HepG2 (cell line): ENCODE measurements at regions not wholly inside any gene's neighbourhood (a gene's known extent, or its start where the extent isn't known, plus 50 kb on each side); places are given as distances from the start of the nearest gene placed in this dataset.

Experiments
- ATAC-seq: fragments of 200-7000 bp; cut with Tn5 transposase; 3 replicates; pipeline ENCODE4 v1.9.1; 2020; ENCODE audit warnings: mild to moderate bottlenecking, moderate library complexity
- BruUV-seq: library from RNA; stranded (reverse); fragments of 400-500 nt; replicated peaks from 2 replicates; lab custom pipeline; 2021; lab: Mats Ljungman, UMichigan
- CTCF ChIA-PET: fragments of 300-600 bp; formaldehyde crosslinking; extraction: SDS; loops from one replicate; lab custom pipeline; 2021; ENCODE audit warnings: low total read pairs, inconsistent platforms, low intra/inter-chr PET ratio; lab: Yijun Ruan, JAX
- POLR2A ChIA-PET: fragments of 350-600 bp; sonication (Branson Sonifier 250); formaldehyde crosslinking; loops from one replicate; lab custom pipeline; 2020; ENCODE audit warnings: antibody characterized with exemption, inconsistent platforms; lab: Yijun Ruan, JAX
- DNase-seq: peaks from one replicate; pipeline ENCODE4 v3.0.0-alpha.2; 2015; ENCODE audit warnings: low spot score
- FAIRE-seq: peaks from 3 replicates; lab custom pipeline; 2011; peaks lifted over from hg19 to GRCh38; lab: Jason Lieb, UNC
- H2AFZ ChIP-seq: one replicate; pipeline ENCODE4 v1.6.1; 2011; ENCODE audit warnings: low read length, inconsistent platforms
- H3K27ac ChIP-seq: fragments of 300-600 bp; 3 replicates; pipeline ENCODE4 v1.8.0; 2011; ENCODE audit warnings: mixed run types, mild to moderate bottlenecking, mixed read lengths, low read length, inconsistent platforms; ENCODE audit not compliant: insufficient read depth; ENCODE audit errors: extremely low read length
- H3K27me3 ChIP-seq, 2 experiments: fragments of 200-600 bp in 1 of 2; 2 replicates in 1 of 2; 3 replicates in 1 of 2; pipeline versions ENCODE4 v1.6.0 to v1.8.0; 2011; ENCODE audit warnings: low read length in 2 of 2, mild to moderate bottlenecking in 2 of 2, moderate library complexity in 2 of 2, inconsistent platforms in 1 of 2; ENCODE audit not compliant: insufficient read depth in 2 of 2, control insufficient read depth in 1 of 2
- H3K36me3 ChIP-seq, 2 experiments: fragments of 200-600 bp in 1 of 2; replicated peaks in 1 of 2; 2 replicates in 1 of 2; 3 replicates in 1 of 2; pipeline versions ENCODE4 v1.5.1 to v1.8.0; 2011; ENCODE audit warnings: low read length in 2 of 2, inconsistent platforms in 1 of 2; ENCODE audit not compliant: insufficient read depth in 2 of 2, control insufficient read depth in 1 of 2
- H3K4me1 ChIP-seq: 2 replicates; pipeline ENCODE4 v1.5.1; 2012; ENCODE audit warnings: low read length, inconsistent platforms; ENCODE audit not compliant: insufficient read depth
- H3K4me2 ChIP-seq: 2 replicates; pipeline ENCODE4 v1.6.0; 2011; ENCODE audit warnings: low read depth, low read length, inconsistent platforms
- H3K4me3 ChIP-seq, 3 experiments: fragments of 200-600 bp in 1 of 3; sonication (generic), shearing (Covaris generic) in 1 of 3; replicated peaks in 1 of 3; 2 replicates each; pipeline ENCODE4 v1.5.1; 2011 to 2016; ENCODE audit warnings: low read length in 3 of 3, inconsistent platforms in 2 of 3, low read depth in 2 of 3, mild to moderate bottlenecking in 2 of 3, control low read depth in 1 of 3, mixed read lengths in 1 of 3; ENCODE audit not compliant: insufficient read depth in 1 of 3
- H3K79me2 ChIP-seq: one replicate; pipeline ENCODE4 v1.6.1; 2011; ENCODE audit warnings: low read length, inconsistent platforms; ENCODE audit not compliant: insufficient read depth
- H3K9ac ChIP-seq: 2 replicates; pipeline ENCODE4 v1.6.0; 2011; ENCODE audit warnings: mild to moderate bottlenecking, low read depth, low read length, inconsistent platforms; ENCODE audit not compliant: insufficient read depth
- H3K9me3 ChIP-seq: 2 replicates; pipeline ENCODE4 v1.5.1; 2012; ENCODE audit warnings: mild to moderate bottlenecking, low read length
- H4K20me1 ChIP-seq: 2 replicates; pipeline ENCODE4 v1.6.0; 2011; ENCODE audit warnings: inconsistent platforms, mild to moderate bottlenecking, low read length, moderate library complexity; ENCODE audit not compliant: insufficient read depth
- ATF7 ChIP-seq, 2 experiments: fragments of 450-650 bp in 1 of 2; sonication (generic) in 1 of 2; formaldehyde crosslinking in 1 of 2; IDR thresholded peaks; 2 replicates each; pipeline versions ENCODE4 v1.4.0 to v1.6.1; 2016 to 2020; ENCODE audit warnings: antibody characterized with exemption in 1 of 2, mild to moderate bottlenecking in 1 of 2, missing genetic modification reagents in 1 of 2
- CCAR2 ChIP-seq: fragments of 200-400 bp; formaldehyde crosslinking; optimal IDR thresholded peaks from 2 replicates; pipeline ENCODE3; 2018; ENCODE audit warnings: low read depth, mild to moderate bottlenecking, low read length, moderate library complexity
- CHCHD3 ChIP-seq: sonication (generic); formaldehyde crosslinking; IDR thresholded peaks from 2 replicates; pipeline ENCODE4 v1.8.0; 2022; ENCODE audit warnings: mild to moderate bottlenecking, missing genetic modification reagents, moderate library complexity
- HOXA5 ChIP-seq: sonication (generic); formaldehyde crosslinking; IDR thresholded peaks from 2 replicates; pipeline ENCODE4 v1.4.0; 2020; ENCODE audit warnings: missing genetic modification reagents
- MXI1 ChIP-seq: IDR thresholded peaks from 3 replicates; pipeline ENCODE4 v1.6.1; 2012; ENCODE audit warnings: low read depth, low read length, inconsistent platforms, borderline replicate concordance
- NR2F1 ChIP-seq, 2 experiments: fragments of 450-650 bp in 1 of 2; formaldehyde crosslinking in 1 of 2; IDR thresholded peaks; 2 replicates each; pipeline versions ENCODE4 v1.5.0 to v1.6.1; 2016 to 2020; ENCODE audit warnings: mild to moderate bottlenecking in 1 of 2, missing compliant biosample characterization in 1 of 2, missing genetic modification reagents in 1 of 2, moderate library complexity in 1 of 2
- NR2F6 ChIP-seq, 2 experiments: IDR thresholded peaks; 2 replicates each; pipeline ENCODE4 v1.6.1; 2016; ENCODE audit warnings: antibody characterized with exemption in 1 of 2, mild to moderate bottlenecking in 1 of 2
- PAX8 ChIP-seq: sonication (generic); formaldehyde crosslinking; IDR thresholded peaks from 2 replicates; pipeline ENCODE4 v1.8.0; 2022; ENCODE audit warnings: mild to moderate bottlenecking, missing genetic modification reagents, borderline replicate concordance
- SP1 ChIP-seq, 2 experiments: fragments of 450-650 bp in 1 of 2; sonication (generic) in 1 of 2; formaldehyde crosslinking in 1 of 2; IDR thresholded peaks; 2 replicates each; pipeline versions ENCODE4 v1.4.0 to v1.6.1; 2016 to 2020; ENCODE audit warnings: missing genetic modification reagents in 1 of 2
- ZNF468 ChIP-seq: sonication (generic); formaldehyde crosslinking; IDR thresholded peaks from 2 replicates; pipeline ENCODE4 v1.8.0; 2022; ENCODE audit warnings: mild to moderate bottlenecking, moderate library complexity, missing genetic modification reagents
- WGBS: methylation state at CpG from one replicate; pipeline ENCODE4 v1.1.6; 2017; ENCODE audit warnings: low lambda C conversion rate; 5-methylcytosine and 5-hydroxymethylcytosine counted together
- in situ Hi-C: cut with HindIII; loops from 2 replicates; pipeline ENCODE4 v1.10.0; 2017; ENCODE audit warnings: low pct_unique_long_range_greater_than_20kb; ENCODE audit not compliant: extremely low pct_ligation_motif_present
- intact Hi-C: fragments of 100-400 bp; cut with micrococcal nuclease; formaldehyde crosslinking; loops from one replicate; pipeline ENCODE4 v1.10.0; 2022; ENCODE audit not compliant: unreplicated experiment
- TF ChIP-seq, protein P1 (sequence below): sonication (generic); formaldehyde crosslinking; conservative IDR thresholded peaks from 2 replicates; pipeline ENCODE4 v1.8.0; 2022; ENCODE audit warnings: low read depth, missing genetic modification reagents

DNA sequence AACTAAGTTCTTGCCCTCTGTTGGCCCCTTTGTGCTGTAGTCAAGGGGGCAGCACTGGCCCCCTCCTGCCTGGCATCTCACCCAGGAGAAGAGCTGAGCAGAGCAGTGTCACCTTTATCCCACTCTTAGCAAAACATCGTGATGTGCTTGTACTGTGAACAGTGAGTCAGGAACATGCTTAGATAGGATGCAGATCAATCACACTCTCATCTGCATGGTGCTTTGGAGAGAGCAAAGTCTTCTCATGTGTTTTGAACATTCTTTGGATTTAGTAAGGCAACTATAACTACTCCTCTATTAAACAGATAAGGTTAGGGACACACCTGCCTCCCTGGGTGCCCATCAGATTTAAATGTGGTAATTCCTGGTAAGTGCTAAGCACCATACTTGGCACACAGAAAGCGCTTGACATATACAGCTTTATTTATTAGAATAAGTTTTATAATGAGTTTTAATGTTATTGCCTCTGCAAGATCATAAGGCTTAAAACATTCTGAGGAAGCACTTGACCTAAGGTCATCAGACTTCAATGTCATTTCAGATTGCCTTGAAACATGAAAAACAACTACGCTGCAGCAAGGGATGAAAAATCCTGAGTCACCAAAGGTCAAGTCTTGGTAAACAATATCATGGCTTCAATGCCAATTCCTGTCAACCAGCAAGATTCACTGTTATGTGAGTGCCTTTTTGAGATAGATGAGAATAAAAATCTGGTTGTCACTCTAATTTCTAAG lies 82.4 kb upstream of the IRS2 start:
- H3K4me1 ChIP-seq: no peaks in the 10 kb centered on the region
- no peak overlapping the region for H3K4me2 ChIP-seq
- WGBS: 29% methylated on average over 2 of the region's 3 CpGs
- H3K9ac ChIP-seq: no peak overlapping the region
- no peaks in the 10 kb centered on the region for H3K79me2 ChIP-seq
- in situ Hi-C loops: no loop called here
- CTCF ChIA-PET: no interaction called here
- DNase-seq (no peak), FAIRE-seq (no peak), ATAC-seq (peak; percentile 62)
- H2AFZ ChIP-seq: no peak overlapping the region
- no peaks in the 10 kb centered on the region for H4K20me1 ChIP-seq
- peak in 1 of 2 experiments; percentile 30; a peak in 1 of 4 replicates for TF ChIP-seq NR2F1 (CRISPR knock-in tag; IDR thresholded peaks at IDR 0.05)
- TF ChIP-seq SP1 (IDR thresholded peaks at IDR 0.05): no peak
- no peak for TF ChIP-seq SP1 (CRISPR knock-in tag; IDR thresholded peaks at IDR 0.05)
- TF ChIP-seq PAX8: no peak
- TF ChIP-seq CCAR2: no peak
- no peak for TF ChIP-seq HOXA5 (CRISPR knock-in tag)
- TF ChIP-seq NR2F6 (IDR thresholded peaks at IDR 0.05): peak; percentile 49; the same call in 1 of the 2 replicates
- no peak for TF ChIP-seq NR2F6 (CRISPR knock-in tag; IDR thresholded peaks at IDR 0.05)
- intact Hi-C loops: no loop called here
- H3K27ac ChIP-seq: no peak overlapping the region
- POLR2A ChIA-PET: no interaction called here
- no peaks in the 10 kb centered on the region for H3K36me3 ChIP-seq
- no peaks in the 10 kb centered on the region for H3K27me3 ChIP-seq
- no TSS peak for BruUV-seq
- H3K9me3 ChIP-seq: no peaks in the 10 kb centered on the region
- no peak overlapping the region for H3K4me3 ChIP-seq

DNA sequence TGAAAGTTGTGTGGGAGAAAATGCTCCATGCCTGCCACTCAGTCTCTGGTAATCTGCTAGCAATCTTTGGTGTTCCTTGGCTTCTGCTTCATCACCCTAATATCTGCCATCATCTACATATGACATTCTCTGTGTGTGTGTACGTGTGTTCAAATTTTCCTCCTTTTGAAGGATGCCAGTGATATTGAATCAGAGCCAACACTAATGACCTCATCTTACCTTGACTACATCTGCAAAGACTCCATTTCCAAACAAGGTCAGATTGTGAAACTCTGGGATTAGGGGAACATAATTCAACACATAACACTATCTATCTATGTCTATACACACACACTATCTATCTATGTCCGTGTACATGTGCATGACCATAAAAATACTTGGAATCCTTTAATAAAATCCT lies 81.4 kb upstream of the IRS2 start:
- H3K79me2 ChIP-seq: no peaks in the 10 kb centered on the region
- no peaks in the 10 kb centered on the region for H3K9me3 ChIP-seq
- no peak overlapping the region for H3K9ac ChIP-seq
- BruUV-seq: no TSS peak
- H3K4me3 ChIP-seq: no peak overlapping the region
- DNase-seq (no peak), FAIRE-seq (no peak), ATAC-seq (no peak)
- no peak for TF ChIP-seq ZNF468 (CRISPR knock-in tag)
- TF ChIP-seq, protein P1, sequence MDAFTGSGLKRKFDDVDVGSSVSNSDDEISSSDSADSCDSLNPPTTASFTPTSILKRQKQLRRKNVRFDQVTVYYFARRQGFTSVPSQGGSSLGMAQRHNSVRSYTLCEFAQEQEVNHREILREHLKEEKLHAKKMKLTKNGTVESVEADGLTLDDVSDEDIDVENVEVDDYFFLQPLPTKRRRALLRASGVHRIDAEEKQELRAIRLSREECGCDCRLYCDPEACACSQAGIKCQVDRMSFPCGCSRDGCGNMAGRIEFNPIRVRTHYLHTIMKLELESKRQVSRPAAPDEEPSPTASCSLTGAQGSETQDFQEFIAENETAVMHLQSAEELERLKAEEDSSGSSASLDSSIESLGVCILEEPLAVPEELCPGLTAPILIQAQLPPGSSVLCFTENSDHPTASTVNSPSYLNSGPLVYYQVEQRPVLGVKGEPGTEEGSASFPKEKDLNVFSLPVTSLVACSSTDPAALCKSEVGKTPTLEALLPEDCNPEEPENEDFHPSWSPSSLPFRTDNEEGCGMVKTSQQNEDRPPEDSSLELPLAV (CRISPR knock-in tag): no peak
- no peak for TF ChIP-seq MXI1
- TF ChIP-seq ATF7 (IDR thresholded peaks at IDR 0.05): peak; percentile 38; the same call in 1 of the 2 replicates
- no peak for TF ChIP-seq ATF7 (CRISPR knock-in tag; IDR thresholded peaks at IDR 0.05)
- no peak for TF ChIP-seq CHCHD3 (CRISPR knock-in tag)
- in situ Hi-C loops: no loop called here
- no peaks in the 10 kb centered on the region for H4K20me1 ChIP-seq
- H3K27me3 ChIP-seq: no peaks in the 10 kb centered on the region
- H3K27ac ChIP-seq: no peak overlapping the region
- WGBS: 0% methylated on average over 2 of the region's 2 CpGs
- intact Hi-C loops: no loop called here
- ChIA-PET POLR2A (no interaction called here), CTCF (no interaction called here)
- H2AFZ ChIP-seq: no peak overlapping the region
- no peak overlapping the region for H3K4me2 ChIP-seq
- H3K36me3 ChIP-seq: no peaks in the 10 kb centered on the region
- H3K4me1 ChIP-seq: no peaks in the 10 kb centered on the region
